Activated naive CD8-positive, alpha-beta T cell (primary cell): ENCODE measurements at regions not wholly inside any gene's neighbourhood (a gene's known extent, or its start where the extent isn't known, plus 50 kb on each side); places are given as distances from the start of the nearest gene placed in this dataset.

ENCODE experiments used
- H3K27ac Mint-ChIP-seq: one replicate; pipeline ENCODE4 v1.8.0; 2021; ENCODE audit warnings: mixed read lengths
- H3K27me3 Mint-ChIP-seq: one replicate; pipeline ENCODE4 v1.8.0; 2021; ENCODE audit warnings: mixed read lengths
- H3K36me3 Mint-ChIP-seq: one replicate; pipeline ENCODE4 v1.8.0; 2021; ENCODE audit warnings: mixed read lengths
- H3K4me1 Mint-ChIP-seq: one replicate; pipeline ENCODE4 v1.8.0; 2021; ENCODE audit warnings: low read depth, mixed read lengths
- H3K4me3 Mint-ChIP-seq: one replicate; pipeline ENCODE4 v1.8.0; 2021; ENCODE audit warnings: mild to moderate bottlenecking, mixed read lengths
- H3K9me3 Mint-ChIP-seq: one replicate; pipeline ENCODE4 v1.8.0; 2021; ENCODE audit warnings: low read depth, mixed read lengths

DNA sequence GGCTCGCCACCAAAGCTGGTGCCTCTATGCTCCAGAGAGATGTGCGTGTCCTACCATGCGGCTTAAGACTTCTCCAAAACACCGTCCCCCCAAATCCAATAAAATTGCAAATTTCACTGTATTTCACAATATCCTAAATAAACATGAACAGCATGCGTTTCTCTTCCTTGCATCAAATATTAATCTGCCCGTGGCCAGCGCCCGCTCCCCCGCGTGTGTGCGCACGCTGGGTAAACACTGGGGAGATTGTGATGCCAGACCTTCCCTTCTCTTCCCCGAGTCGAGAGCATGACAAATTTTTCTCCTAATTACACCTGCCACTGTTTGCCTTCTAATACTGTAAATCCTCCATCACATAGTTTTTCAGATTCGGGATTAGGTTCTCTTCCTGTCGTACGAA is 148.1 kb downstream of the MRM1 start:
- Mint-ChIP-seq H3K36me3 (no peaks in the 10 kb centered on the region), H3K27ac (no peak overlapping the region), H3K9me3 (no peaks in the 10 kb centered on the region), H3K4me3 (no peak overlapping the region), H3K4me1 (no peaks in the 10 kb centered on the region), H3K27me3 (peaks cover 7% of the 10 kb centered on the region)

DNA sequence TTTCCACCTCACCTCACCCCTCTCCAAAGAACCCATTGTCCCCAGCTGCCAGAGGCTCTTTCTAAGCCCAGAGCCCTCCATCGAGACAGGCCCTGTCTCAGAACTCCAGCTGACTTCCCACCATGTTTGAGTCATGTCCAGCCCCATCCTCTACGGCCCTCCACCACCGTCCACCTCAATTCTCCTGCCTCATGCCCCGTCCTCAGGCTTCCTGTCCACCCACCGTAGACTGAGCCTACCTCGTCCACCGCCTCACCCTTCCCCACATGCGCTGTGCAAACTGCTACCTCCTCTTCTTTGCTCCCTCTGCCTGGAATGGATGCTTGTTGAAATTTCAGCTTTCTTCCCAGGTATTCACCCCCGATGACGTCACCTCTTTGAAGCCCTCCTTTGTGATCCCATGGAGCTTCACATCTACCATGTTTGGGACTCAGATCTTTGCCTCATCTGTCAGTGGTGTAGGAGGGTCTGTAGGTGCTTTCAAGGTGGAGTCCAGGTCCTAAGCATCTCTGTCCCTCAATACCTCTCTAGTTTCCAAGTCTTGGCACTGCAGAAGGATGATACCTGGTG is 149.0 kb downstream of the MRM1 start:
- Mint-ChIP-seq H3K9me3 (no peaks in the 10 kb centered on the region), H3K27ac (no peak overlapping the region), H3K4me3 (no peak overlapping the region), H3K4me1 (no peaks in the 10 kb centered on the region), H3K27me3 (peaks cover 7% of the 10 kb centered on the region), H3K36me3 (no peaks in the 10 kb centered on the region)

DNA sequence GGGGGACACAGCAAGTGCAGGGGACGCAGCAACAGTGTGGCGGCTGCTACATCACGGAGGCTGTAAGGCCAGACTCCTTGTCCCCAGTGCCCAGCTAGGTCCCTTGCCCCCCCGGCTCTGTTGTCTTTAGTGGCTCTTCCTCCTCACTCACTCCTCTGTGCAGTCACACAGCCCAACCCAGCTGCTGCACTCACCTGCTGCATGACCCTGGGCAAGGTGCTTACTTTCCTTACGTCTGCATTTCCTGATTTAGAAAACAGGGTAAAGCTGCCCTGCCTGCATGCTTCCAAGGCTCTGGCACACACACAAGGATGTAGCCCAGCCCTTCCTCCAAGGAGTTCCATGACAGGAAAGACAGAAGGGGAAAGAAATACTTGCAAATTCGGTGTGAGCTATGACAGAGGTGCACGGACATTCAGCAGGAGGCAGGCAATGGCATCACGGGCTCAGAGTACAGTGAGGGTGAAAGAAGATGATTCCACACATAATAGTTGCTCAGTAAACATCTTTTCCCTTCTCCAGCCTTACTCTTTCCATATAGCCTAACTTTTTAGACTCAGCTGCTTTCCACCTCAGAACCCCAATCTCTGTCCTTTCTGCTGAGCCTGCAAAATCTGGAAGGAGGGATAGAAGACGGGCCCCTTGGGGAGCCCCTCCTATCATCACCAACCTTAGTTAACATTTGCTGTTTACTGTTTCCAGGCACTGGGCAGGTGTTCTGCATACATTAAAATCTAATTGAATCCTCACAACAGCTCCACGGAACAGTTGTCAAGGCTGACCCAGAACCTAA is 150.9 kb downstream of the MRM1 start:
- Mint-ChIP-seq H3K9me3 (no peaks in the 10 kb centered on the region), H3K36me3 (no peaks in the 10 kb centered on the region), H3K4me3 (no peak overlapping the region), H3K4me1 (no peaks in the 10 kb centered on the region), H3K27me3 (peaks cover 7% of the 10 kb centered on the region), H3K27ac (no peak overlapping the region)

DNA sequence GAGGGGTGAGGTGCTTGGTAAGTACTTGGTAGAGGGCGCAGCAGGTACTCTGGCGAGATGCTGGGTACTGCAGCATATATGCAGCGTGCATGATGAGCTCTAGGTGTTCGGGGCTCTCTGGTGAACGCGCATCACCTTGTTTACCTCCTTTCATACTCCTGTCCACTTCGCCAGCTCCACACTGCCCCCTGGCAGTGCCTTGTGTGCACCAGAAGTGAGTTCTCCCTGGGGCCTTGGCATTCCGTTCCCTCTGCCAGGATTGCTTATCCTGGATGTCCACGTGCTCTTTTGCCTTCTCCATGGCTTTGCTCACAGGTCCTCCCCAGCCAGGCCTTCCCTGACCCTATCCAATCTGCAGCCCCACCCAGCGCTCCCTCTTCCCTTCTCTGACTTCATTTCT is 154.2 kb downstream of the MRM1 start:
- H3K9me3 Mint-ChIP-seq, result no peaks in the 10 kb centered on the region
- no peak overlapping the region for H3K4me3 Mint-ChIP-seq
- H3K36me3 Mint-ChIP-seq, result no peaks in the 10 kb centered on the region
- H3K4me1 Mint-ChIP-seq, result no peaks in the 10 kb centered on the region
- peaks cover 7% of the 10 kb centered on the region for H3K27me3 Mint-ChIP-seq
- no peak overlapping the region for H3K27ac Mint-ChIP-seq

DNA sequence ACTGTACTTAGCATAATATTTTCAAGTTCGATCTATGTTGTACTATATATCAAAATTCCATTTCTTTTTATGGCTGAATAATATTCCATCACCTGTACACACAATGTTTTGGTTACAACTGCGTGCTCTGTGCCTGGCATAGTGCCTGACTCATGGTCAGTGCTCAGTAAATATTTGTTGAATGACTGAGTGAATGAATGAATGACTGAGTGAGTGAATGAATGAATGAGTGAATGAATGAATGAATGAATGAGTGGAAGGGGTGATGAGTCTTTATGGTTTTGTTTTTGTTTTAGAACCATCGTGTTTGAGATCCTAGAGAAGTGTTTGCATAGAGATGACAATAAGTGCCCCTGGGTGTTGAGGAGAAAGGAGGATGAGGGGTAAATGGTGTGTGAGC is 155.3 kb downstream of the MRM1 start:
- Mint-ChIP-seq H3K27me3 (peaks cover 7% of the 10 kb centered on the region), H3K4me1 (no peaks in the 10 kb centered on the region), H3K27ac (no peak overlapping the region), H3K4me3 (no peak overlapping the region), H3K36me3 (no peaks in the 10 kb centered on the region), H3K9me3 (no peaks in the 10 kb centered on the region)

DNA sequence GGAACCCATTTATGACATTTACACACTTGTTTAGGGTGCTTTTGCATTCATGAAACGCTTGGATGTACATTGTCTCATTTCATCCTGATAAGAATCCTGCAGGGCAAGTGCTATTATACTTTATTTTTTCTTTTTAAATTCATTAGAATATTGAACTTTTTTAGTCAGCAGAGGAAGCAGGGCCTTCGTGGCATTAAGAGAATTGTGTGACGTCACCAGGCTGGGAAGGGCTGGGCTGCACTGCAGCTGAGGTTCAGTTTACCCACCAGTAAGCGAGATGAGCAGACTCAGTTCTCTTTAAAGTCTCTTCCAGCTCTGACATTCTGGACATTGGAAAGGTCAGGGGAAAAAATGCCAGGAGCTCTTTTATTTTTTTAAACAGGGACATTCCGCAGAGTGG is 159.0 kb downstream of the MRM1 start:
- Mint-ChIP-seq H3K27me3 (no peaks in the 10 kb centered on the region), H3K4me1 (peaks cover 17% of the 10 kb centered on the region), H3K36me3 (no peaks in the 10 kb centered on the region), H3K27ac (no peak overlapping the region), H3K4me3 (no peak overlapping the region), H3K9me3 (no peaks in the 10 kb centered on the region)

DNA sequence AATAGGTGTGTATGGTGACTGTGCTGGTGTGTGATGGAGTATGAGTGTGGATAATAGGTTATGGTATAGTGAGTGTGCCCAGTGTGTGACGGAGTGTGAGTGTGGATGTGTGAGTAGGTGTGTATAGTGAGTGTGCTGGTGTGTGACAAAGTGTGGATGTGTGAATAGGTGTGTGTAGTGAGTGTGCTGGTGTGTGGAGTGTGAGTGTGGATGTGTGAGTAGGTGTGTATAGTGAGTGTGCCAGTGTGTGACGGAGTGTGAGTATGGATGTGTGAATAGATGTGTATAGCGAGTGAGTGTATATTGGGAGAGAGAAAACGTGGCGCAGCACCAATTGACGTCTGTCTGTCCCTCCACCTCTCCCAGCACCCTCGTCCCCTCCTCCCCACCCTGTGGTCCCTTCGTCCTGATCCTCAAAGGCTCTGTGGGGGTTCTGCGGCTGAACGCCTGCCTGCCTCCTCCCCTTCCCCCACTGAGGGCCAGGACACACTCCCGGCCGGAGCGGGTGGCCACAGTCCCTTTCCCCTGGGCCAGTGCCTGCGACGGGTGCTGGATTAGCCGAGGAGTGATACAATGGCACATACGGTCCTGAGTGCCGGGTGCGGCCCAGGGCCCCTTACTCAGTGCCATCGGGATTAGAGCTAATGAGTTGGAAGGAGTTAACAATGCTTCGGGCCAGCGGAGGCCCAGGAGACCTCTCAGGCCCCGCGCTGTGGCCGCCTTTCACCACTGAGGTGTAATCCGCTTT is 160.0 kb downstream of the MRM1 start:
- Mint-ChIP-seq H3K4me1 (peaks cover 17% of the 10 kb centered on the region), H3K27me3 (no peaks in the 10 kb centered on the region), H3K9me3 (no peaks in the 10 kb centered on the region), H3K27ac (no peak overlapping the region), H3K36me3 (no peaks in the 10 kb centered on the region), H3K4me3 (no peak overlapping the region)

DNA sequence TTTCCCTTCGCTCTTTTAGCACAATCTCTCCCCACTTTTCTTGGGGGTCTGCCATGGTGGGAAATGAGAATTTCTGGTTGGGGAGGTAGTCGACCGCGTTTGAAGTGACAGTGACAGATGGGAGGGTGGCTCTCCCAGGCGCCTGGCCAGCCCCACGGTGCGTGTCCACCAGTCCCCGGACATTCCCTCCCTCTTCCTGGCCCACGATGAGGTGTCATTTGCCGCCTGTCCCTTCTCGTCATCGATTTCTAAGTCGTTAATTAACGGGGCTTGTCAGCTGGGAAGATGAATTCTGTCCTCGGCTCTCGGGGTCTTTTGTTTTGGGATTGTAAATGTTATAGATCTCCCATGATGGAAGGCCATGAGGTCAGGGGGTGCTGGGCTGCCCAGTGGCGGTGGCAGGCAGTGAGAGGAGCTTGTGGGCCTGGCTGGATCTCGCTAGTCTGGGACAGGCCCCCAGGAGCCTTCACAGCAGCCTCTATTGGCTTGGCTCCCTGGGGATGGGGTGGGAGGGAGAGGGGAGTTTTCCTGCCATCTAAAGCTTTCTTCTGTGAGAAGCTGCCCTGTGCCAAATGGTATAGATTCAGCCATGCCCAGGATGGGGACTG is 164.2 kb downstream of the MRM1 start:
- Mint-ChIP-seq H3K4me1 (peaks cover 17% of the 10 kb centered on the region), H3K4me3 (no peak overlapping the region), H3K27ac (no peak overlapping the region), H3K9me3 (no peaks in the 10 kb centered on the region), H3K36me3 (no peaks in the 10 kb centered on the region), H3K27me3 (no peaks in the 10 kb centered on the region)

DNA sequence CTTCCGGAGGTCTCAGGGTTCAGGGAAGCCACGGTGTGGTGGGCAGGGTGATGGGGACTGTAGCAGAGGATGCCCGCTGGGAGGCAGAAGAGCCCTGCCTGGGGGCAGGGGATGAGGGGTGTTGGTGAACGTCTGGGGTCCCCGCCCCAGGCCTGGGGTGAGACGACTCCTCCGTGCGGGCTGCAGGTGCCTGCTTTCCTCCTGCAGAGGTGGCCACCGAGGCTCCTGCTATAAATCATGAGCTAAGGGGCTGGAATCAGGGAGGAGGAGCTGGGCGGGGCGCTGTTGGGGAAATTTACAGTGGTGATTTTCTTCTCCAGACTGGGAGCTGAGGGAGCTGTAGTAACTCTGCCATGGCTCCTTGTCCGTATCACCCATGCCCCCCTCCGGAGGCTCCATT is 167.0 kb downstream of the MRM1 start:
- H3K27me3 Mint-ChIP-seq, result no peaks in the 10 kb centered on the region
- no peak overlapping the region for H3K27ac Mint-ChIP-seq
- no peaks in the 10 kb centered on the region for H3K9me3 Mint-ChIP-seq
- H3K4me3 Mint-ChIP-seq, result no peak overlapping the region
- H3K36me3 Mint-ChIP-seq, result no peaks in the 10 kb centered on the region
- peaks cover 5% of the 10 kb centered on the region for H3K4me1 Mint-ChIP-seq

DNA sequence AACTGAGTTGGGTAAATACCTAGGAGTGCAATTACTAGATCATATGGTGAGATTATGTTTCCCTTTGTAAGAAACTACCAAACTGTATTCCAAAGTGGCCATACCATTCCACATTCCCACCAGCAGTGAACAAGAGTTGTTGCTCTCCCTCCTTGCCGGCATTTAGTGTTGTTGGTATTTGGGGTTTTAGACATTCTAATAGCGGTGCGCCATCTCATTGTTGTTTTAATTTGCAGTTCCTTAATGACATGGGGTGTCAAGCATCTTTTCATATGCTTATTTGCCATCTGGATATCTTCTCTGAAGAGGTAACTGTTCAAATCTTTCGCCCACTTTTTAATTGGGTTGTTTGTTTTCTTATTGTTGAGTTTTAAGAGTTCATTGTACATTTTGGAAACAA is 164.2 kb upstream of the LHX1 start:
- H3K27me3 Mint-ChIP-seq, result peaks cover 14% of the 10 kb centered on the region

DNA sequence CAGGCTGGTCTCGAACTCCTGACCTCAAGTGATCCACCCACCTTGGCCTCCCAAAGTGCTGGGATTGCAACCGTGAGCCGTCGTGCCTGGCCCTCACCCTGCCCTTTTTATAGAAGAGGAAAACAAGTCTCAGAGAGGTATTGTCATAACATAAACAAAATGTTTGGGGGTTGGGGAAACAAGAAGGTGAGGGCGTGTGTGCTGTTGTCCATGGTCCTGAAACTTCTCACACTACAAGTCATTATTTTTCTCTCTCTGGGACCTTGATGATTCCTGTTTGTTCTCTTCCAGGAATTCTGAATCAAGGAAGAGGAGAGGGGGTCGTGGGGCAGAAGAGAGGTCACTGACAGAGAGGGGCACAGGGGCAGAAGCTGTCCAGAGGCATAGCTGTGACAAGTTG is 160.2 kb upstream of the LHX1 start:
- Mint-ChIP-seq H3K9me3 (no peaks in the 10 kb centered on the region), H3K4me3 (no peak overlapping the region), H3K27me3 (peaks cover 28% of the 10 kb centered on the region), H3K4me1 (no peaks in the 10 kb centered on the region), H3K27ac (no peak overlapping the region), H3K36me3 (no peaks in the 10 kb centered on the region)

More for the DNA sequence above, 164.2 kb upstream of the LHX1 start:
- no peaks in the 10 kb centered on the region for H3K4me1 Mint-ChIP-seq
- no peak overlapping the region for H3K4me3 Mint-ChIP-seq
- H3K9me3 Mint-ChIP-seq, result no peaks in the 10 kb centered on the region
- no peaks in the 10 kb centered on the region for H3K36me3 Mint-ChIP-seq
- H3K27ac Mint-ChIP-seq, result no peak overlapping the region

DNA sequence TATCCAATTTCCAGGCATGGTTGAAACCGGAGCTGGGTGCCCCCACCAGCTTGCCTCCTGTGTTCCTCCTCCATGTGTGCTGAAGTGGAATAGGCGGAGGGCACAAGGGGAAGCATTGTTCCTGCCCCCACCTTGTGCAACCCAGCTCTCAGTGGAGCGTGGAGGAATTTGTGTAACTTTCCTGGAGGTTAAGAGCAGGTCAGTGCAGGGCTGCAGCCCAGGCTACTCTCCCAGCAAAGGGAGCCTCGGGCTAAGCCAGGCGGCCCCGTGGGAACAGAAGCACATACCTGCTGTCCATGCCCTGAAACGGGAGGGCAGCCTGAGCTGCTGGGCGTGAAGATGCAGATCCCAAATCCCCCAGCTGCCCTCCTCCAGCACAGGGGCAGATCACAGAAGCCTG is 158.8 kb upstream of the LHX1 start:
- peaks cover 31% of the 10 kb centered on the region for H3K27me3 Mint-ChIP-seq
- H3K27ac Mint-ChIP-seq, result no peak overlapping the region
- H3K4me3 Mint-ChIP-seq, result no peak overlapping the region
- H3K4me1 Mint-ChIP-seq, result no peaks in the 10 kb centered on the region
- H3K36me3 Mint-ChIP-seq, result no peaks in the 10 kb centered on the region
- no peaks in the 10 kb centered on the region for H3K9me3 Mint-ChIP-seq

DNA sequence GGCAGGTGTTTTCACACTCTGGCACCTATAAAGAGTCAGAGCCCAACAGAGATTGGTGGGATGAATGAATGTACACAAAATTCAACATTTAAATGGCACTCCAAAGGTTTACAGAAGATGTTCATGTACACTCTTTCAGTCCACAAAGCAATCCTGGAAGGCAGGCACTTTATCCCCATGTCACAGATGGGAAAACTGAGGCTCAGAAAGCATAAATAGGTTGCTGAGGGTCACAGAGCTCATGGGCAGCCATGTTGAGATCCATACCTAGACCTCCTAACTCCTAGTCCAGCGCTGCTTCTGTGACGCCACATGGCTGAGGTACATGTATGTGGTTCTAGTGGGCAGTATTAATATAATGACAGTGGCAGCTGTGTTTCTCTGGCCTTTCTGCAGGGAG is 157.7 kb upstream of the LHX1 start:
- Mint-ChIP-seq H3K27ac (no peak overlapping the region), H3K4me1 (no peaks in the 10 kb centered on the region), H3K9me3 (no peaks in the 10 kb centered on the region), H3K4me3 (no peak overlapping the region), H3K36me3 (no peaks in the 10 kb centered on the region), H3K27me3 (peaks cover 36% of the 10 kb centered on the region)

DNA sequence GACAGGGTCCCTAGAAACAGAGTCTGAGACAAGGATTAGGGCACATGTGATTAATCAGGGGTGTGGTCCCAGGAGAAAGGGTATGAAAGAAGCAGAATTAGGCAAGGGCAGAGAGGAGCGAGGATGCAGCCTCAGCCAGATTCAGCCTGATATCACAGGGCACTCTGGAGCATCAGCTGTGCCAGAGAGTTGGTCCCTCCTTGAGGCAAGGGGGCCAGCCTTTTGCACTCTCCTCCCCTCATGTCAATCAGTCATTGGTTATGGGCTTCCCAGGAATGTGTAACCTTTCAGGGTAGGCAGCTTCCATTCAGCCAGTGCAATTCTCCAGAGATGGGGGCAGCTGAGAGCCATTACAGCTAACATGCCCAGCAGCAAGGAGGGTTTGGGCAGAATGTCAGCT is 152.6 kb upstream of the LHX1 start:
- no peak overlapping the region for H3K27ac Mint-ChIP-seq
- H3K4me3 Mint-ChIP-seq, result no peak overlapping the region
- H3K36me3 Mint-ChIP-seq, result no peaks in the 10 kb centered on the region
- peaks cover 22% of the 10 kb centered on the region for H3K27me3 Mint-ChIP-seq
- peaks cover 4% of the 10 kb centered on the region for H3K9me3 Mint-ChIP-seq
- no peaks in the 10 kb centered on the region for H3K4me1 Mint-ChIP-seq

DNA sequence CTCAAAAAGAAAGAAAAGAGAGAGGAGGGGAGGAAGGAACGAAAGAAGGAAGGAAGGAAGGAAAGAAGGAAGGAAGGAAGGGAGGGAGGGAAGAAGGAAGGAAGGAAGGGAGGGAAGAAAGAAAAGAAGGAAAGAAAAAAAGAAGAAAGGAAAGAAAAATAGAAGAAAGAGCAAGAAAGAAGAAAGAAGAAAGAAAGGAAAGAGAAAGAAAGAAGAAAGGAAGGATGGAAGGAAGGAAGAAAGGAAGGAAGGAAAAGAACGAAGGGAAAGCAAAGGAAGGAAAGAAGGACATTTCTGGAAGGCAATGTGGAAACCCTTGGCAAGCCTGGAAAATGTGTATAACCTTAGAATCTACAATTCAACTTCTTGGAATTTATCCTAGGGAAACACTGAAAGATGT is 150.4 kb upstream of the LHX1 start:
- Mint-ChIP-seq H3K27ac (no peak overlapping the region), H3K9me3 (peaks cover 4% of the 10 kb centered on the region), H3K36me3 (no peaks in the 10 kb centered on the region), H3K27me3 (peaks cover 24% of the 10 kb centered on the region), H3K4me3 (no peak overlapping the region), H3K4me1 (no peaks in the 10 kb centered on the region)
